ENCODE measurements at regions not wholly inside any gene's neighbourhood (a gene's known extent, or its start where the extent isn't known, plus 50 kb on each side); places are given as distances from the start of the nearest gene placed in this dataset.

DNA sequence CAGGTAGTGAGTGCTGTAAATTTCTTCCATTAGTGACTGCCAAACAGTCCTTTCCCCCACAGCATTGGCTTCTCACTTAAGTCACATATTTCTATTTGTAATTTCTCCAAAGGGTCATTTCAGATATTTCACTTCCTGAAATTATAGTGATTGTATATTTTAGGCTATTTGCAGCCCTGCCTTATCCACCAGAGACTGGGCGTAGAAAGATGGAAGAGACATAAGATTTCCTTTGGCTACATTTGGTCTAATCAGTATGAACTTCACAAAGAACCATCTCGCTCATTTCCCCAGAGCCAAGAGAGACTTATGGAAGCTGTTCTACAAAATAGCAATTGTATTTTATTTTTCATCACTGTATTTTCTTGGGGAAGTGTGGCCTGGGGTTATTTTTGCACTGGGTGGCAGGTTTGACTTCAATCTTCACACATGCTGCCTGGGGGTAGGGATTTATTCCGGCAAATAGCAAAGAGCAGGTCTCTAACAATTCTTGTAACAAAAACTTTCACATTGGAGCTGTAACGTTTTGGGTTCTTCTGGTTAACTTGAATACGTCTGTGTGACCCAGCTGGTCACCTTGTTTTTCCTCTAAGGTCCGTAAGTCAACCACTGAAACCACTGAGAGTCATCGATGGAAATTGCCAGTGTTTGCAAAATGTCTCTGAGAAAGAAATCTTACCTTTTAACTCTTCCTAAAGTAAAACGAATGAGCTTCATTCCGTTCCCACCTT lies 170.6 kb upstream of the SERPINE2 start:
- no peak for DNase-seq (ENCODE audit: low read depth)
- no peak overlapping the region for H3K4me3 ChIP-seq (ENCODE audit: low read length)
- TF ChIP-seq, protein P1, sequence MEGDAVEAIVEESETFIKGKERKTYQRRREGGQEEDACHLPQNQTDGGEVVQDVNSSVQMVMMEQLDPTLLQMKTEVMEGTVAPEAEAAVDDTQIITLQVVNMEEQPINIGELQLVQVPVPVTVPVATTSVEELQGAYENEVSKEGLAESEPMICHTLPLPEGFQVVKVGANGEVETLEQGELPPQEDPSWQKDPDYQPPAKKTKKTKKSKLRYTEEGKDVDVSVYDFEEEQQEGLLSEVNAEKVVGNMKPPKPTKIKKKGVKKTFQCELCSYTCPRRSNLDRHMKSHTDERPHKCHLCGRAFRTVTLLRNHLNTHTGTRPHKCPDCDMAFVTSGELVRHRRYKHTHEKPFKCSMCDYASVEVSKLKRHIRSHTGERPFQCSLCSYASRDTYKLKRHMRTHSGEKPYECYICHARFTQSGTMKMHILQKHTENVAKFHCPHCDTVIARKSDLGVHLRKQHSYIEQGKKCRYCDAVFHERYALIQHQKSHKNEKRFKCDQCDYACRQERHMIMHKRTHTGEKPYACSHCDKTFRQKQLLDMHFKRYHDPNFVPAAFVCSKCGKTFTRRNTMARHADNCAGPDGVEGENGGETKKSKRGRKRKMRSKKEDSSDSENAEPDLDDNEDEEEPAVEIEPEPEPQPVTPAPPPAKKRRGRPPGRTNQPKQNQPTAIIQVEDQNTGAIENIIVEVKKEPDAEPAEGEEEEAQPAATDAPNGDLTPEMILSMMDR (IDR thresholded peaks at IDR 0.05; ENCODE audit: insufficient read depth, low read depth, low read length, missing control alignments) = no peak

DNA sequence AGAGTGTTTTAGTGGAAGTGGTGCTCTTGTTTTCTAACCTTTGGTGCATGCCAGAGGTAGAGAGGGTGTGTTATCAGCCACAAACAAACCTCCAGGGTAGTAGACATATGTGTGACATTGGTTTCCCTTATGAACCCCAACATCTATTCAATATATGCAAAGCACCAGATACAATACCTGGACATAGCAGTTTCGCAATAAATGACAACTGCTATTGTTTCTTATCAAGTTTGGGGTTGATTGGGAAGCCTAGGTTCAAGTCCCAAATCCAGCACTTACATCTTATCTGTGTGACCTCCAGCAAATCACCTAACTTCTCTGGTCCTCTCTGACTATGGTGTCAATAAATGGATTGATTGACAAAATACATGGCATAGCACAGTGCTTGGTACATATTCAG lies 169.4 kb upstream of the SERPINE2 start:
- DNase-seq (ENCODE audit: low read depth) = no peak
- TF ChIP-seq, protein P1 (IDR thresholded peaks at IDR 0.05; ENCODE audit: insufficient read depth, low read depth, low read length, missing control alignments) = no peak
- H3K4me3 ChIP-seq (ENCODE audit: low read length) = no peak overlapping the region

DNA sequence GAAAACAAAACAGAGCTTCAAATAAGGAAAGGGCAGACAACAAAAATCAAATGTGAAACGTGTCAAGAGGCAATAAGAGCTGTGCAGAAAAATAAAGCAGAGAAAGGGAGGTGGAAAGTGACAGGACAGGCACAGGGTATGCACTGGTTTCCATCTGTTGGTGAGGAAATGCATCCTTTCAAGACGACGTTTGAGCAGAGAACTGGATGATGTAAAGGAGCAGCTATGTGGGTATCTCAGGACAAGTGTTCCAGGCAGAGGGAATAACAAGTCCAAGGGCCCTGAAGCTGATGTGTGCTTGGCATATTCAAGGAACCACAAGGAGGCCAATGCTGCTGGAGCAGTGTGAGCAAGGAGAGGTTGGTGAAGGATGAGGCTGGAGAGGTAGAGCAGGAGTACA lies 168.9 kb upstream of the SERPINE2 start:
- H3K4me3 ChIP-seq (ENCODE audit: low read length) = no peak overlapping the region
- TF ChIP-seq, protein P1 (IDR thresholded peaks at IDR 0.05; ENCODE audit: insufficient read depth, low read depth, low read length, missing control alignments) = no peak
- no peak for DNase-seq (ENCODE audit: low read depth)

DNA sequence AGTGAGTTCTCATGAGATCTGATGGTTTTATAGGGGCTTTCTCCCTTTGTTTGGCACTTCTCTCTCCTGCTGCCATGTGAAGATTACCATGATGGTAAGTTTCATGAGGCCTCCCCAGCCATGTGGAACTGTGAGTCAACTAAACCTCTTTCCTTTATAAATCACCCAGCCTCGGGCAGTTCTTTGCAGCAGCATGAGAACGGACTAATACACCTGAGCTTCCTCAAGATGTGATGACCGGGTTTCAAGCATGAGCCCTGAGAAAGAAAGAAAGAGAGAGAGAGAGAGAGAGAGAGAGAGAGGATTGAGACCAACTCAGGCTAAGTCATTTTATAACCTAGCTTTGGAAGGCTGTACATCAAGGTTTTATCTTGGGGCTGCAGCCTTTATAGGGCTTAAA lies 167.7 kb upstream of the SERPINE2 start:
- H3K4me3 ChIP-seq (ENCODE audit: low read length) = no peak overlapping the region
- TF ChIP-seq, protein P1 (IDR thresholded peaks at IDR 0.05; ENCODE audit: insufficient read depth, low read depth, low read length, missing control alignments) = no peak
- peak; percentile 89 for DNase-seq (ENCODE audit: low read depth)

DNA sequence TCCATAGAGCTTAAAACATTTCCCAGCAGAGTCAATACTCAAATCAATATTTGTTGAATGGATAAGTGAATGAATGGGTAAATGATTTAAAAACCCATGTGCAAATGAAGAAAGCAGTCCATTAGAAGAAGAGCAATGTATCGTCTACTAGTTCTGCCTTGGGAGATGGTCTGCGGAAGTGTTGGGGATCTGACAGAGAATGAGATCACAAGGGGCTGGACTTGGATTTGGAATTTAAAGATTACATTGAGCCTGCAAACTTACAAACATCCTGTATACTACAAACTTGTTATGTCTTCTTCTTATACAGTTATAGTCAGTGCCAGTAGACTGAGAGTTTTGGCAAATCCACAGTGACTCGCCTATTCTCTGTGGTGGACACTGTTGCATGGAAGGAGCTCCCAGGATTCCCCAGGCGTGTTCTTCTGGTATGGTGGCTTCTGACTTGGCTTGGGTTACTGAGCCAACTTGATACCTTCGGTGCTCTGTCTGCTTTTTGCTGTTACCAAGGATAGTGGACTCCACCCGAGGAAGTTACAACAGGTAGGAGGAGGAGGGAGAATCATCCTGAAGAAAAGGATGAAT lies 163.3 kb upstream of the SERPINE2 start:
- H3K4me3 ChIP-seq (ENCODE audit: low read length) = no peak overlapping the region
- TF ChIP-seq, protein P1 (IDR thresholded peaks at IDR 0.05; ENCODE audit: insufficient read depth, low read depth, low read length, missing control alignments) = no peak
- peak; percentile 68 for DNase-seq (ENCODE audit: low read depth)

DNA sequence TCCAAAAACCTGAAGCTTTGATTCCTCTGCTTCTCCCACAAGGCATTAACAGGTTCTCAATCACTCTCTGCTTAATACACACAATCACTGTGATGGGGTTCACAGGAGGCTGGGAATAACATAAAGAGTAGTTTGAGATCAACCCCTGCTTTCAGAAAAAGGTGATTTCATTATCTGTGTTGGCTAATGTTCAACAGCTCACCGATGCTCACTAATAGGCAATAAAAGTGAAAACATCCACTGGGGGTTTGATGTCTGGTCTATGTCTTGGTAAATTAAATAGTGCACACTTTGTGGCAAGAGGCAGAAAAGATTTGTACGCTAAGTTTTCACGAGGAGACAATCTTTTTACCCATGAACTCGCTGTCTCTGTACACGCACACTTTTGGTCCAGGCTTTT lies 159.3 kb upstream of the SERPINE2 start:
- TF ChIP-seq, protein P1 (IDR thresholded peaks at IDR 0.05; ENCODE audit: insufficient read depth, low read depth, low read length, missing control alignments) = no peak

DNA sequence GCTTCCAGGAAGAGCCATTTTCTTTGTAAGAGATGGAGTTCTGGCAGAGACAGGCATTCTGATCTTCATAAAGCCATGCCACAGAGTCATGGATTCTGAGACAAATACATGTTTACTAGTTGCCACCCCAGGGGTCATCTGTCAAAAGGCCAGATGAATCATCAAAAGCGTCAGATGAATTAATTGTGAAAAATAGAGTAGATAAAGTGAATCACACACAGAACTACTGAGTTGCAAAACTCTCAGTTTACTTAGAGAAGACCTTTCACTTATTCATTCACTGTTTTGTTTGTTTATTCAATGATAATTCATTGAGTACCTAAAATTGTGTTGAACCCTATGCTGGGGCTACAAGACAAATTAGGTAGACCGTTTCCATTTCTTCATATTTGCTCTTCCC lies 157.7 kb upstream of the SERPINE2 start:
- peak; percentile 74 for DNase-seq (ENCODE audit: low read depth)
- TF ChIP-seq, protein P1 (IDR thresholded peaks at IDR 0.05; ENCODE audit: insufficient read depth, low read depth, low read length, missing control alignments) = no peak

More for the DNA sequence above, 159.3 kb upstream of the SERPINE2 start:
- no peak for DNase-seq (ENCODE audit: low read depth)
- no peak overlapping the region for H3K4me3 ChIP-seq (ENCODE audit: low read length)

More for the DNA sequence above, 157.7 kb upstream of the SERPINE2 start:
- H3K4me3 ChIP-seq (ENCODE audit: low read length) = no peak overlapping the region
